AG09309 (cell line): ENCODE measurements at regions not wholly inside any gene's neighbourhood (a gene's known extent, or its start where the extent isn't known, plus 50 kb on each side); places are given as distances from the start of the nearest gene placed in this dataset.

Source experiments
- DNase-seq: peaks from one replicate; pipeline ENCODE4 v3.0.0-alpha.2; 2010; ENCODE audit warnings: low read depth
- H3K4me3 ChIP-seq: 2 replicates; pipeline ENCODE4 v1.5.1; 2011; ENCODE audit warnings: mild to moderate bottlenecking, low read depth, low read length, moderate library complexity; ENCODE audit not compliant: control insufficient read depth
- TF ChIP-seq, protein P1 (sequence below): IDR thresholded peaks from 2 replicates; pipeline ENCODE4 v1.5.1; 2011; ENCODE audit warnings: mild to moderate bottlenecking, low read depth, low read length, inconsistent platforms; ENCODE audit not compliant: insufficient read depth, control insufficient read depth; ENCODE audit errors: missing control alignments

- no peak overlapping the region for H3K4me3 ChIP-seq
- TF ChIP-seq, protein P1, sequence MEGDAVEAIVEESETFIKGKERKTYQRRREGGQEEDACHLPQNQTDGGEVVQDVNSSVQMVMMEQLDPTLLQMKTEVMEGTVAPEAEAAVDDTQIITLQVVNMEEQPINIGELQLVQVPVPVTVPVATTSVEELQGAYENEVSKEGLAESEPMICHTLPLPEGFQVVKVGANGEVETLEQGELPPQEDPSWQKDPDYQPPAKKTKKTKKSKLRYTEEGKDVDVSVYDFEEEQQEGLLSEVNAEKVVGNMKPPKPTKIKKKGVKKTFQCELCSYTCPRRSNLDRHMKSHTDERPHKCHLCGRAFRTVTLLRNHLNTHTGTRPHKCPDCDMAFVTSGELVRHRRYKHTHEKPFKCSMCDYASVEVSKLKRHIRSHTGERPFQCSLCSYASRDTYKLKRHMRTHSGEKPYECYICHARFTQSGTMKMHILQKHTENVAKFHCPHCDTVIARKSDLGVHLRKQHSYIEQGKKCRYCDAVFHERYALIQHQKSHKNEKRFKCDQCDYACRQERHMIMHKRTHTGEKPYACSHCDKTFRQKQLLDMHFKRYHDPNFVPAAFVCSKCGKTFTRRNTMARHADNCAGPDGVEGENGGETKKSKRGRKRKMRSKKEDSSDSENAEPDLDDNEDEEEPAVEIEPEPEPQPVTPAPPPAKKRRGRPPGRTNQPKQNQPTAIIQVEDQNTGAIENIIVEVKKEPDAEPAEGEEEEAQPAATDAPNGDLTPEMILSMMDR: no peak
- peak; percentile 41 for DNase-seq
These were observed 78.9 kb upstream of the RAB4A start for GRCh38 chr1:229192031-229192430.

DNA sequence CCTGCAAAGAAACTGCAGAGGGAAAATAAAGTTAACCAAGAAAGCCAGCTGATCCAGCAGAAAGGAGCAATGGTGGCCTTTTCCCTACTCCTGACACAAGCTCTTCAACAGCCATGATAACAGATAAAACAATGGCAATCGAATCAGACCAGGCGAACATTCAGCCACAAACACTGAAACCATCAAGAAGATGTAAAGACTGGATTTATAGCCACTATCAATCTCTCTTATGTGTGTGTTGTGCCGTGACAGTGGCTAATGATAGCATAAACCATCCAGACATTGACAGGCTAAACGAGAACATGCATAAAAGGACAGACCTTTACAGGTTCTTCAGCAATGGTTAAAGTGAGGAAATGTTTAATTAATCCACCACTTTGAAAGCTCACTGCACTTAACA is 78.1 kb upstream of the RAB4A start:
- H3K4me3 ChIP-seq: no peak overlapping the region
- DNase-seq: no peak
- TF ChIP-seq, protein P1: no peak

DNA sequence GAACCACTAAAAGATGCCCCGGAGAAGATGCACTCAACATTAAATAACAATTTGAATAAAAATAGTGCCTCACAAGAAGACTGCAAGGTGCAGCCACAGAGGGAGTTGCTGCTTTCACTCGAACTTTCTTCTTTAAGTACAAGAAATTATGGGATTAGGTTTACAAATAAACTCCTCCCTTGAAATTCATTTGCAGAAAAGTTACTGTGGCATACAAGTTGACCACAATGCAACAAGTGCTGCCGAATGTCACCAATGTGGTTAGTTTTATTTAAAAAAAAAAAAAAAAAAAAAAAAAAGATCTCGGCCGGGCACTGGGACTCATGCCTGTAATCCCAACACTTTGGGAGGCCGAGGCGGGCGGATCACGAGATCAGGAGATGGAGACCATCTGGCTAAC is 76.8 kb upstream of the RAB4A start:
- no peak for DNase-seq
- H3K4me3 ChIP-seq: no peak overlapping the region
- TF ChIP-seq, protein P1: no peak

DNA sequence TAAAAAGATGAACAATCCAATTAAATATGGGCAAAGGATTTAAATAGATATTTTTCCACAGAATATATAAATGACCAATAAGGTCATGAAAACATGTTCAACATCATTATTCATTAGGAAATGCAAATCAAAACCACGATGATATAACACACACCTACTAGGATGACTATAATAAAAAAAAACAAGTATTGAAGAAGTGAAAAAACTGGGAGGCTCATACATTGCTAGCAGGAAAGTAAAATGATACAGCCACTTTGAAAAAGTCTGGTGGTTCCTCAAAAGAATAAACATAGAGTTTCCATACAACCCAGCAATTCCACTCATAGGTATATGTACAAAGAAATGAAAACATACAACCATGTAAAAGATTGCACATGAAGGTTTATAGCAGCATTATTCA is 75.7 kb upstream of the RAB4A start:
- no peak overlapping the region for H3K4me3 ChIP-seq
- TF ChIP-seq, protein P1: no peak
- DNase-seq: no peak

- DNase-seq: peak; percentile 27
- H3K4me3 ChIP-seq: no peak overlapping the region
- TF ChIP-seq, protein P1: no peak
These were observed 74.3 kb upstream of the RAB4A start for GRCh38 chr1:229196404-229197264.

DNA sequence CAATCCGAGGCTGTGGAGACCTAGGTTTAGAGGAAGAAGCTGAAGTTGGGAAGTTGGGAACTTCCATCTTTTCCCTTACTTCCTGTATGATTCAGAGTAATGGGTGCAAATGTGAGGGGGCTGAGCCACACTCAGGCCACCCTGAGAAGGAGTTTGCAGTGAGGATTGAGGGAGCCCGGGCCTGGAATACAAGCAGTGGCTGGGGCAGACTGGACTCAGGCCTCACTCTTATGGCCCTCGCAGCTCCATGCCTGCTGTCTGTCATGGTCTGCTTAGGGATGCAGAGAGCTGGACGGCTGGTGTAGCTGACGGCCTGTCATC is 73.7 kb upstream of the RAB4A start:
- TF ChIP-seq, protein P1: no peak
- H3K4me3 ChIP-seq: no peak overlapping the region
- DNase-seq: no peak
